HG03565 (cell line): ENCODE measurements at regions not wholly inside any gene's neighbourhood (a gene's known extent, or its start where the extent isn't known, plus 50 kb on each side); places are given as distances from the start of the nearest gene placed in this dataset.
A peak's percentile ranks its signal among the peaks of the same experiment; 100 is the strongest.
"Not testable (repeated sequence)": the region's sequence is repeated elsewhere in the genome, so short reads cannot be mapped to it uniquely, and the experiment has no call there.

Source experiments
- ATAC-seq: cut with Tn5 transposase; IDR thresholded peaks from one replicate; pipeline ENCODE4 v1.9.1; 2021; ENCODE audit warnings: mild to moderate bottlenecking, moderate library complexity; ENCODE audit not compliant: unreplicated experiment

GRCh38 chr1:163472651-163473248, 151.0 kb downstream of the NUF2 start:
- no peak for ATAC-seq

- no peak for ATAC-seq
Observed at GRCh38 chr1:163477276-163477830, 155.6 kb downstream of the NUF2 start.

- not testable (repeated sequence) for ATAC-seq
Observed at GRCh38 chr1:163498391-163499330, 176.9 kb downstream of the NUF2 start.

- no peak for ATAC-seq
Observed at GRCh38 chr1:163504331-163504978, 182.7 kb downstream of the NUF2 start.

- no peak for ATAC-seq
Observed at GRCh38 chr1:163509114-163509513, 187.4 kb downstream of the NUF2 start.

- no peak for ATAC-seq
Observed at GRCh38 chr1:163512349-163512989, 190.7 kb downstream of the NUF2 start.

- no peak for ATAC-seq
Observed at GRCh38 chr1:163523375-163524029, 201.7 kb downstream of the NUF2 start.

- ATAC-seq = peak; percentile 86
Observed at GRCh38 chr1:163528710-163529348, 207.1 kb downstream of the NUF2 start.

GRCh38 chr1:163531345-163531744, 209.6 kb downstream of the NUF2 start:
- no peak for ATAC-seq

GRCh38 chr1:163535401-163535800, 213.6 kb downstream of the NUF2 start:
- ATAC-seq = no peak

GRCh38 chr1:163535807-163536206, 214.1 kb downstream of the NUF2 start:
- ATAC-seq = no peak

- no peak for ATAC-seq
Observed at GRCh38 chr1:163537809-163538208, 216.1 kb downstream of the NUF2 start.

- no peak for ATAC-seq
Observed at GRCh38 chr1:163538667-163539066, 216.9 kb downstream of the NUF2 start.

GRCh38 chr1:163540727-163541126, 219.0 kb downstream of the NUF2 start:
- ATAC-seq = no peak

- no peak for ATAC-seq
Observed at GRCh38 chr1:163544441-163544840, 222.7 kb downstream of the NUF2 start.

- ATAC-seq = no peak
Observed at GRCh38 chr1:163558162-163558561, 236.4 kb downstream of the NUF2 start.

GRCh38 chr1:163561580-163562295, 240.0 kb downstream of the NUF2 start:
- no peak for ATAC-seq

- ATAC-seq = no peak
Observed at GRCh38 chr1:163562355-163562754, 240.6 kb downstream of the NUF2 start.

- ATAC-seq = no peak
Observed at GRCh38 chr1:163565166-163565565, 243.4 kb downstream of the NUF2 start.
